ENCODE measurements at regions not wholly inside any gene's neighbourhood (a gene's known extent, or its start where the extent isn't known, plus 50 kb on each side); places are given as distances from the start of the nearest gene placed in this dataset.
"Not testable (repeated sequence)": the region's sequence is repeated elsewhere in the genome, so short reads cannot be mapped to it uniquely, and the experiment has no call there.

DNA sequence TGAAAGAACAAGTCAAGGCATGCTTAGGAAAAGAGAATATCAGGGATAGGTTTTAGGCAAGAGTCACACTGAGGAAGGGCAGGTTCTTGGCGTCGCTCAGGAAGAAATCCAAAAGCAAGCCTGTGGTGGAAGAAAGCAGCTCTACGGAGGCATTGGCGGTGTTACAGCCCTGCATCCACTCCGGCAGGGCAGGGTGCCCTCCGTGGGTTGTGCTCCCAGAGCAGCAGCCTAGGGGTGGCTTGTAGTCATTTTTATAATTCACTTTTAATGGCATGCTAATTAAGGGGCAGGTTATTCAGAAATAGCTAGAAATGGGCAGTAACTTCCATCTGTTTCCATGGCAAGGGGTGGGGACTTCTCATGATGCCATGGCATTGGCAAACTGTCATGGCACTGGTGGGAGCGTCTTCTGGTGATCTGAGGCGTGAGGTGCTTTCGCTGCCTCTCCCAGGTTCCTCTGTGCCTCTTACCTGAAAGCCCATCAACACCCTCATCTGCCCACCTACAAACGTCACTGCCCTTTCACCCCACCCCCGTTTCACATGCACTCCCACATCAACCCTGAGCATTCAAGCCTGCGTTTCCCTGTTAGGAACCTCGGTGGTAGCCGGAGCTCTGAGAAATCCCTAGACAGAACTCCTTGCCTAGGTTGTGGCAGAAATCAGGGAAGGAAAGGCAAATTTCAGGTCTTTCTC, 1763.8 kb upstream of the TPTE start:
- H3K36me3 Mint-ChIP-seq, H3K27me3 Mint-ChIP-seq, H3K27ac Mint-ChIP-seq, H3K4me1 Mint-ChIP-seq: not testable (repeated sequence)
- peak overlapping the region in 1 of 4 donors; percentile 47 for H3K4me3 Mint-ChIP-seq
- peaks cover 3 to 23% (median 12%) of the 10 kb centered on the region in 3 donors for H3K9me3 Mint-ChIP-seq

DNA sequence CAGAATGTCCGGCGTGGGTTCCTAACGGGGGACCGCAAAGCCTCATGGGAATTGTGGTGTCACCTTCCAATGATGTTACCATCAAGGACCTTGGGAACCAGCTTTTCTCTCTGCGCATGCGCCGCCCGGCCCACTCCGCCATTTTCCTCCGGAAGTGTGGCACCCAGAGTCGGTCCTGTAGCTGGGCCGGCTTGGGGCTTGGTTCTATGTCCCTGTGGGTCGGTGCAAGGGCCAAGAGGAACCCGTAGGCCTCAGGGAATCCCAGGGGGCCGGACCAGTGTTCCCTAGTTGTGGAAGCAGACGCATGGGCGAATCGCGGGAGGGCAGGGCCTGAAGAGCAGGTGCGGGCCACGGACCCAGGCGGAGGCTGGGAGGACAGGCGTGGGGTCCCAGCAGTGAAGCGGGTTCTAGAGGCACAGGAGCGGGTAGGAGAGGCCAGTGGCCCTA, 1762.4 kb upstream of the TPTE start:
- not testable (repeated sequence) for H3K27me3 Mint-ChIP-seq, H3K36me3 Mint-ChIP-seq, H3K4me1 Mint-ChIP-seq, H3K27ac Mint-ChIP-seq, H3K4me3 Mint-ChIP-seq
- H3K9me3 Mint-ChIP-seq: peaks cover 7 to 27% (median 15%) of the 10 kb centered on the region in 3 donors

DNA sequence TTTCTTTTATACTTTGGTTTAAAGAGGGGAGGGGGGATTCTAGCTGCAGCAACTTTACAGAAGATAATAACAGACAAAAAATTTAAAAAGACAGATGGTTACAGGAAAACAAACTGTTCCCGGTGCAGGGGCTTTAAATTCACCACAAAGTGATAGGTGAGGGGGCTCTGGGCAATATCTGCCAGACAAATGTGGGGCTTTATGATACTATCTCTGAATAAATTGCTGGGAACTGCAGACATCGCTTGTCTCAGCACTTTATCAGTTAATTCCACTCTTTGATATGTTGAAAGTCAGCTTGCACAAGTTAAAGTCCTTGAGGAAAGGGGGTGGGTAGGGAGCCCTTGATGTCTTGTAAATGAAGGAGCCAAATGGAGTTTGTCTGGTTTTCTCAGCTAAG, 1759.1 kb upstream of the TPTE start:
- H3K9me3 Mint-ChIP-seq: peaks cover 14 to 34% (median 21%) of the 10 kb centered on the region in 3 donors
- H3K27ac Mint-ChIP-seq, H3K4me1 Mint-ChIP-seq, H3K36me3 Mint-ChIP-seq, H3K27me3 Mint-ChIP-seq, H3K4me3 Mint-ChIP-seq: not testable (repeated sequence)

DNA sequence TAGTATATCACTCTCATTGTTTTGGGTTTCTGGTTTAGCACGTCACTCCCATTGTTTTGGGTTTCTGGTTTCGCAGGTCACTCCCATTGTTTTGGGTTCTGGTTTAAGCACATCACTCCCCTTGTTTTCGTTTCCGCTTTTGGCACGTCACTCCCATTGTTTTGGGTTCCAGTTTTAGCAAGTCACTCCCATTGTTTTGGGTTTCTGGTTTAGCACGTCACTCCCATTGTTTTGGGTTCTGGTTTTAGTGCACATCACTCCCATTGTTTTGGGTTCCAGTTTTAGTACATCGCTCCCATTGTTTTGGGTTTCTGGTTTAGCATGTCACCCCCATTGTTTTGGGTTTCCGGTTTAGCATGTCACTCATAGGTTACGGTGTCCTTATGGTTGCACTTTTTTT, 1757.0 kb upstream of the TPTE start:
- H3K4me1 Mint-ChIP-seq, H3K36me3 Mint-ChIP-seq, H3K27me3 Mint-ChIP-seq, H3K27ac Mint-ChIP-seq, H3K4me3 Mint-ChIP-seq: not testable (repeated sequence)
- H3K9me3 Mint-ChIP-seq: peaks cover 12 to 26% (median 14%) of the 10 kb centered on the region in 3 donors

DNA sequence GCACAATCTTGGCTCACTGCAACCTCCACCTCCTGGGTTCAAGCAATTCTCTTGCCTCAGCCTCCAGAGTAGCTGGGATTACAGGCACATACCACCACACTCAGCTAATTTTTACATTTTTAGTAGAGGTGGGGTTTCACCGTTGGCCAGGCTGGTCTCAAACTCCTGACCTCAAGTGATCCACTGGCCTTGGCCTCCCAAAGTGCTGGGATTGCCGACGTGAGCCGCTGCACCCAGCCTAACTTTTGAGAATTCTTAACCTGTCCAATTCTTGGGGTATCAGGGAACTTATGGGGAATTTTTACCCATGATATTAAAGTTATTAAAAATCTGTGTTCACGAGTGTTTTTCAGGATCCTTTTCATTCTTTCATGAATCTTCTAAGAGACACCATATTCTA, 1755.2 kb upstream of the TPTE start:
- not testable (repeated sequence) for H3K27ac Mint-ChIP-seq, H3K4me3 Mint-ChIP-seq, H3K27me3 Mint-ChIP-seq, H3K4me1 Mint-ChIP-seq, H3K36me3 Mint-ChIP-seq
- peaks cover 9 to 21% (median 14%) of the 10 kb centered on the region in 3 donors for H3K9me3 Mint-ChIP-seq

DNA sequence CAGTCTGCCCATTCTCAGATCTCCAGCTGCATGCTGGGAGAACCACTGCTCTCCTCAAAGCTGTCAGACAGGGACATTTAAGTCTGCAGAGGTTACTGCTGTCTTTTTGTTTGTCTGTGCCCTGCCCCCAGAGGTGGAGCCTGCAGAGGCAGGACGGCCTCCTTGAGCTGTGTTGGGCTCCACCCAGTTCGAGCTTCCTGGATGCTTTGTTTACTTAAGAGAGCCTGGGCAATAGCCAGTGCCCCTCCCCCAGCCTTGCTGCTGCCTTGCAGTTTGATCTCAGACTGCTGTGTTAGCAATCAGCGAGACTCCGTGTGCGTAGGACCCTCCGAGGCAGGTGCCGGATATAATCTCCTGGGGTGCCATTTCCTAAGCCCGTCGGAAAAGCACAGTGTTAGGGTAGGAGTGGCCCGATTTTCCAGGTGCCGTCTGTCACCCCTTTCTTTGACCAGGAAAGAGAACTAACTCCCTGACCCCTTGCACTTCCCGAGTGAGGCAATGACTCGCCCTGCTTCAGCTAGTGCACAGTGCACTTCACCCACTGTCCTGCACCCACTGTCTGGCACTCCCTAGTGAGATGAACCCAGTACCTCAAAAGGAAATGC, 1748.4 kb upstream of the TPTE start:
- H3K36me3 Mint-ChIP-seq, H3K27ac Mint-ChIP-seq, H3K4me1 Mint-ChIP-seq, H3K9me3 Mint-ChIP-seq, H3K27me3 Mint-ChIP-seq, H3K4me3 Mint-ChIP-seq: not testable (repeated sequence)

DNA sequence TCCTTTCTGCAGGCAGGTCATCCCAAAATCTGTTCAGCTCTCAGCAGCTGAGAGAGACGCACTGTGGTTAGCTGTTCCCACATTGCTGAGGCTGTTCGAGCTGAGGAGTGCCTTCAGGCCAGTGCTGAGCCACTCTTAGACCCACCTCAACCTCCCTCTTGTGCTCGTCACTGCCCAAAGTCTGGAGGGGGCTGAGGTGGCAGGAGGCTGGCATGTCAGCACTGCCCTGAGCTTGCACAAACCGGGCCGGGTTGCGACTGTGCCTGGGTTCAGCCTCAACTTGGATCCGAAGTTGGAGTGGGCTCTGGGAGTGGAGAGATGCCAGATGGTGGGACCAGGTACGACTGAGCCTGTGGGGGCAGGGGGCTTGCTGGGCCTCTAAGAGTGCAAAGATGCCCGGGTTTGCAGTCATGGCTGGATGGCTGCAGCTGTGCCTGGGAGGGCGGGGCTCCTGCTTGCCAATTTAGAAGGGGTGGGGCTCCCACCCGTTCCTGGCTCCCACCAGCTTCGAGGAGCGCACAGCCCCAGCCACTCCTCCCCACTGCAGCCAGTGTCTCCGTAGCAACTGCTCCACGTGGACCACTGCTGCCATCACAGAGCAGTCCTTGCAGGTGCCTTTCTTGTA, 1745.7 kb upstream of the TPTE start:
- not testable (repeated sequence) for H3K27ac Mint-ChIP-seq, H3K36me3 Mint-ChIP-seq, H3K9me3 Mint-ChIP-seq, H3K4me3 Mint-ChIP-seq, H3K27me3 Mint-ChIP-seq, H3K4me1 Mint-ChIP-seq

DNA sequence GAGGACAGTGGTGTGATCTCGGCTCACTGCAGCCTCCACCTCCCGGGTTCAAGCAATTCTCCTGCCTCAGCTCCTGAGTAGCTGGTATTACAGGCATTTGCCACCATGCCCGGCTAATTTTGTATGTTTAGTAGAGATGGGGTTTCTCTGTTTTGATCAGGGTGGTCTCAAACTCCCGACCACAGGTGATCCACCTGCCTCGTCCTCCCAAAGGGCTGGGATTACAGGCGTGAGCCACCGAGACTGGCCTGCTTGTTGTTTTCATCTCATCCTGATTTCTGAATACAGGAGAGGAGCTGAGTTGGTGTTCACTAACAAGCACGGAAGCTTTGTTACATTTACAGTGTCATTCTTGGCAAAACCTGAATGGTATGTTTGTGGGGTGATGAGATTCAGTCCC, 1744.1 kb upstream of the TPTE start:
- not testable (repeated sequence) for H3K27me3 Mint-ChIP-seq, H3K9me3 Mint-ChIP-seq, H3K27ac Mint-ChIP-seq, H3K4me1 Mint-ChIP-seq, H3K36me3 Mint-ChIP-seq, H3K4me3 Mint-ChIP-seq

DNA sequence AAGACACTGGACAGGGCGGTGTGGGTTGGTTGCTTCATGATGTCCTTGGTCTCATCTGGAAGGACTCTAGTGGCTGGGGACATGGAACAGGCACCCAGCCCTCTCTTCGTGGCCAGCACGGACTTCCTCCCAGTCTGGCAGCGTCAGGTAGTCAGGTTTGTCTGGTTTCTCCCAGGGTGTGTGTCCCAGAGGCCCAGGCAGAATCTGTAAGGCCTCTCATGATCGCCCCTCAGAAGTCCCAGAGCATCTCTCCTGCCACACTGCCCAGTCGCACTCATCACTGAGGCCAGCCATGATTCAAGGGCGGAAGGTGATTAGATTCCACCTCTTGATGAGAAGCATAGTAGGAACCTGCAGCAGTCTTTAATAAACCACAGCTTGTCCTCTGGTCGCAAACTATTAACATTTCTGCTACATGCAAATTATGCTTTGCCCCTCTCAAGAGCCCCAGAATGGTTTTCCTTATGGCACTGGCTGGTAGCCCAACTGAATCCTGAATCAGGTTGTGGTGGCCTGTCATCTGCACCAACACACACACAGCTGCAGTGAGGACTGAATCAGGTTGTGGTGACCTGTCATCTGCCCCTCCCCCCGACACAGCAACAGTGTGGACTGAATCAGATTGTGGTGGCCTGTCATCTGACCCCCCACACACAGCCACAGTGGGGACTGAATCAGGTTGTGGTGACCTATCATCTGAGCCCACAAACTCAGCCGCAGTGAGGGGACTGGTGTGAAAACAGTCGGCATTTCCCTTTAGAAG, 1742.9 kb upstream of the TPTE start:
- H3K36me3 Mint-ChIP-seq, H3K4me3 Mint-ChIP-seq, H3K9me3 Mint-ChIP-seq, H3K4me1 Mint-ChIP-seq, H3K27me3 Mint-ChIP-seq, H3K27ac Mint-ChIP-seq: not testable (repeated sequence)

DNA sequence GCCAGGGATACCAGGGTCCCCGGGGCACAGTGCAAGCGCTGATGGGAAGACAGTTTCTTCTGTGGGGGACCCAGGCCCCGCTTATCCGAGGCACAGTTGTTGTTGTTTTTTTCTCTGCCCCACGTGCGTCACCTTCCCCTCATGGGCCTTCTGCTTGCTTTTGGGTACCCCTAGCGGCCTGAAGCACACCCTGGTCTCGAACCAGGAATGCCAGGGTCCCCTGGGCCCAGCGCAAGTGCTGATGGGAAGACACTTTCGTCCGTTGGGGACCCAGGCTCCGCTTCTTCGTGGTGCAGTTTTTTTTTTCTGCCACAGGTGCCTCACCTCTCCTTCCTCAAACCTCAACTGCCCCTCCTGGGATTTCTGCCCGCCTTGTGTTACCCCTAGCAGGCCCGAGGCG, 1708.5 kb upstream of the TPTE start:
- H3K36me3 Mint-ChIP-seq, H3K4me1 Mint-ChIP-seq, H3K4me3 Mint-ChIP-seq, H3K27me3 Mint-ChIP-seq, H3K9me3 Mint-ChIP-seq, H3K27ac Mint-ChIP-seq: not testable (repeated sequence)

DNA sequence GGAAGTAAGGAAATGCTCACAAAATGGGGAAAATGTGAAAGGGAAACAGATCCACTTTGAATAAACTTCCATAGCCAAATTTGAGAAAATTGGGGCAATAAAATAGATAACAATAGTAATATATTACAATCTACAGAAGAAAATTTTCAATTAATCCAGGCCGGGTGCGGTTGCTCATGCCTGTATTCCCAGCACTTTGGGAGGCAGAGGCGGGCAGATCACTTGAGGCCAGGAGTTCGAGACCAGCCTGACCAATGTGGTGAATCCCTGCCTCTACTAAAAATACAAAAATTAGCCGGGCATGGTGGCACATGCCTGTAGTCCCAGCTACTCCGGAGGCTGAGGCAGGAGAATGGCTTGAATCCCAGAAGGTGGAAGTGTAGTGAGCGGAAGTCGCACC, 1687.1 kb upstream of the TPTE start:
- H3K4me1 Mint-ChIP-seq, H3K27ac Mint-ChIP-seq, H3K36me3 Mint-ChIP-seq, H3K4me3 Mint-ChIP-seq, H3K9me3 Mint-ChIP-seq, H3K27me3 Mint-ChIP-seq: not testable (repeated sequence)

Measured in IgD-negative memory B cell (primary cell).